ENCODE measurements at regions not wholly inside any gene's neighbourhood (a gene's known extent, or its start where the extent isn't known, plus 50 kb on each side); places are given as distances from the start of the nearest gene placed in this dataset.

- Histone ChIP-seq H3K27me3 (ENCODE audit: control insufficient read depth, insufficient read depth) (no peaks in the 10 kb centered on the region), H3K27ac (ENCODE audit: low read length) (no peak overlapping the region), H3K9me3 (ENCODE audit: control insufficient read depth, low read length) (no peaks in the 10 kb centered on the region), H3K4me1 (ENCODE audit: control insufficient read depth, insufficient read depth, low read length) (no peaks in the 10 kb centered on the region), H3K4me3 (ENCODE audit: low read length) (no peak overlapping the region)
- ATAC-seq, result peak; percentile 56 to 65
- WGBS, result 16% methylated on average over 8 of the region's 8 CpGs
- intact Hi-C loops (cut with DNase I), result no loop called here
- DNase-seq, result peak; percentile 49 to 74 (median 66)
These were observed 128.3 kb downstream of the LRRC30 start for GRCh38 chr18:7358989-7359726.

GRCh38 chr18:7360606-7361170, 129.8 kb downstream of the LRRC30 start:
- WGBS, result 94% methylated on average over 23 of the region's 23 CpGs
- no peak overlapping the region for H3K27ac ChIP-seq (ENCODE audit: low read length)
- intact Hi-C loops (cut with DNase I), result no loop called here
- DNase-seq (no peak), ATAC-seq (no peak)
- H3K9me3 ChIP-seq (ENCODE audit: control insufficient read depth, low read length), result no peaks in the 10 kb centered on the region
- no peak overlapping the region for H3K4me3 ChIP-seq (ENCODE audit: low read length)
- H3K27me3 ChIP-seq (ENCODE audit: control insufficient read depth, insufficient read depth), result no peaks in the 10 kb centered on the region
- H3K4me1 ChIP-seq (ENCODE audit: control insufficient read depth, insufficient read depth, low read length), result no peaks in the 10 kb centered on the region

GRCh38 chr18:7363338-7363737, 132.4 kb downstream of the LRRC30 start:
- ATAC-seq, result no peak
- no peak overlapping the region for H3K4me3 ChIP-seq (ENCODE audit: low read length)
- intact Hi-C loops (cut with DNase I), result no loop called here

GRCh38 chr18:7366597-7366996, 135.7 kb downstream of the LRRC30 start:
- ATAC-seq (no peak), DNase-seq (no peak)
- Histone ChIP-seq H3K27ac (ENCODE audit: low read length) (no peak overlapping the region), H3K27me3 (ENCODE audit: control insufficient read depth, insufficient read depth) (no peaks in the 10 kb centered on the region), H3K4me3 (ENCODE audit: low read length) (no peak overlapping the region), H3K4me1 (ENCODE audit: control insufficient read depth, insufficient read depth, low read length) (peaks cover 2% of the 10 kb centered on the region), H3K9me3 (ENCODE audit: control insufficient read depth, low read length) (no peaks in the 10 kb centered on the region)
- WGBS, result 76% methylated on average over 7 of the region's 7 CpGs
- intact Hi-C loops (cut with DNase I), result loop anchor here in 1 of 4 donors (5.0 kb wide), 1 partner anchor 94 kb away; no protein-coding TSS in a partner anchor

More at GRCh38 chr18:7363338-7363737, 132.4 kb downstream of the LRRC30 start:
- Histone ChIP-seq H3K9me3 (ENCODE audit: control insufficient read depth, low read length) (no peaks in the 10 kb centered on the region), H3K27me3 (ENCODE audit: control insufficient read depth, insufficient read depth) (no peaks in the 10 kb centered on the region), H3K4me1 (ENCODE audit: control insufficient read depth, insufficient read depth, low read length) (peaks cover 2% of the 10 kb centered on the region), H3K27ac (ENCODE audit: low read length) (no peak overlapping the region)
- DNase-seq, result no peak
- WGBS, result 82% methylated on average over 5 of the region's 5 CpGs

- intact Hi-C loops (cut with DNase I), result loop anchor here in 1 of 4 donors (5.0 kb wide), 1 partner anchor 95 kb away; no protein-coding TSS in a partner anchor
- Histone ChIP-seq H3K4me1 (ENCODE audit: control insufficient read depth, insufficient read depth, low read length) (peaks cover 2% of the 10 kb centered on the region), H3K27ac (ENCODE audit: low read length) (peak overlapping the region; percentile 5), H3K9me3 (ENCODE audit: control insufficient read depth, low read length) (no peaks in the 10 kb centered on the region), H3K27me3 (ENCODE audit: control insufficient read depth, insufficient read depth) (no peaks in the 10 kb centered on the region), H3K4me3 (ENCODE audit: low read length) (no peak overlapping the region)
- no peak for ATAC-seq
- no peak for DNase-seq
- WGBS, result 59% methylated on average over 7 of the region's 7 CpGs
These were observed 136.4 kb downstream of the LRRC30 start for GRCh38 chr18:7367336-7367735.

- Histone ChIP-seq H3K9me3 (ENCODE audit: control insufficient read depth, low read length) (no peaks in the 10 kb centered on the region), H3K27me3 (ENCODE audit: control insufficient read depth, insufficient read depth) (no peaks in the 10 kb centered on the region), H3K4me3 (ENCODE audit: low read length) (no peak overlapping the region), H3K27ac (ENCODE audit: low read length) (peak overlapping the region; percentile 66), H3K4me1 (ENCODE audit: control insufficient read depth, insufficient read depth, low read length) (peaks cover 4% of the 10 kb centered on the region)
- 59% methylated on average over 7 of the region's 7 CpGs for WGBS
- intact Hi-C loops (cut with DNase I), result loop anchor here in 1 of 4 donors (5.0 kb wide), 1 partner anchor 97 kb away; no protein-coding TSS in a partner anchor
- ATAC-seq (peak in 1 of 2 donors; percentile 41), DNase-seq (no peak)
These were observed 138.1 kb downstream of the LRRC30 start for GRCh38 chr18:7369006-7369405.

GRCh38 chr18:7370375-7370774, 139.5 kb downstream of the LRRC30 start:
- H3K4me1 ChIP-seq (ENCODE audit: control insufficient read depth, insufficient read depth, low read length), result peaks cover 4% of the 10 kb centered on the region
- intact Hi-C loops (cut with DNase I), result loop anchor here in 2 of 4 donors (5.0 to 10.0 kb wide), 2 partner anchors 192 to 194 kb away; partner anchors contain the start of gene PTPRM (in 1 of the 2)
- WGBS, result 23% methylated on average over 7 of the region's 7 CpGs
- H3K27ac ChIP-seq (ENCODE audit: low read length), result peak overlapping the region; percentile 85
- no peaks in the 10 kb centered on the region for H3K27me3 ChIP-seq (ENCODE audit: control insufficient read depth, insufficient read depth)
- ATAC-seq, result peak; percentile 61 to 75
- H3K4me3 ChIP-seq (ENCODE audit: low read length), result no peak overlapping the region
- peak; percentile 65 to 78 (median 72) for DNase-seq
- H3K9me3 ChIP-seq (ENCODE audit: control insufficient read depth, low read length), result no peaks in the 10 kb centered on the region

- no peaks in the 10 kb centered on the region for H3K27me3 ChIP-seq (ENCODE audit: control insufficient read depth, insufficient read depth)
- WGBS, result 26% methylated on average over 11 of the region's 11 CpGs
- intact Hi-C loops (cut with DNase I), result loop anchor here in 2 of 4 donors (5.0 to 10.0 kb wide), 2 partner anchors 191 to 194 kb away; partner anchors contain the start of gene PTPRM (in 1 of the 2)
- no peak overlapping the region for H3K27ac ChIP-seq (ENCODE audit: low read length)
- H3K4me3 ChIP-seq (ENCODE audit: low read length), result no peak overlapping the region
- H3K4me1 ChIP-seq (ENCODE audit: control insufficient read depth, insufficient read depth, low read length), result peaks cover 4% of the 10 kb centered on the region
- ATAC-seq, result peak; percentile 95 to 97
- peak; percentile 87 to 91 (median 89) for DNase-seq
- no peaks in the 10 kb centered on the region for H3K9me3 ChIP-seq (ENCODE audit: control insufficient read depth, low read length)
These were observed 139.9 kb downstream of the LRRC30 start for GRCh38 chr18:7370802-7371201.

GRCh38 chr18:7373441-7373840, 142.6 kb downstream of the LRRC30 start:
- 65% methylated on average over 6 of the region's 6 CpGs for WGBS
- H3K4me3 ChIP-seq (ENCODE audit: low read length), result no peak overlapping the region
- intact Hi-C loops (cut with DNase I), result loop anchor here in 2 of 4 donors (5.0 to 10.0 kb wide), 2 partner anchors 189 to 191 kb away; partner anchors contain the start of gene PTPRM (in 1 of the 2)
- DNase-seq (no peak), ATAC-seq (no peak)
- peaks cover 2% of the 10 kb centered on the region for H3K9me3 ChIP-seq (ENCODE audit: control insufficient read depth, low read length)
- no peak overlapping the region for H3K27ac ChIP-seq (ENCODE audit: low read length)
- H3K27me3 ChIP-seq (ENCODE audit: control insufficient read depth, insufficient read depth), result no peaks in the 10 kb centered on the region
- H3K4me1 ChIP-seq (ENCODE audit: control insufficient read depth, insufficient read depth, low read length), result peaks cover 2% of the 10 kb centered on the region

GRCh38 chr18:7381307-7381706, 150.4 kb downstream of the LRRC30 start:
- H3K27ac ChIP-seq (ENCODE audit: low read length), result no peak overlapping the region
- ATAC-seq, result no peak
- H3K4me3 ChIP-seq (ENCODE audit: low read length), result no peak overlapping the region
- H3K9me3 ChIP-seq (ENCODE audit: control insufficient read depth, low read length), result peaks cover 2% of the 10 kb centered on the region
- DNase-seq, result no peak
- no peaks in the 10 kb centered on the region for H3K4me1 ChIP-seq (ENCODE audit: control insufficient read depth, insufficient read depth, low read length)
- intact Hi-C loops (cut with DNase I), result no loop called here
- H3K27me3 ChIP-seq (ENCODE audit: control insufficient read depth, insufficient read depth), result no peaks in the 10 kb centered on the region
- 97% methylated on average over 9 of the region's 9 CpGs for WGBS

GRCh38 chr18:7382328-7383001, 151.6 kb downstream of the LRRC30 start:
- intact Hi-C loops (cut with DNase I), result no loop called here
- no peaks in the 10 kb centered on the region for H3K9me3 ChIP-seq (ENCODE audit: control insufficient read depth, low read length)
- ATAC-seq (peak in 1 of 2 donors; percentile 71), DNase-seq (no peak)
- H3K4me1 ChIP-seq (ENCODE audit: control insufficient read depth, insufficient read depth, low read length), result no peaks in the 10 kb centered on the region
- no peaks in the 10 kb centered on the region for H3K27me3 ChIP-seq (ENCODE audit: control insufficient read depth, insufficient read depth)
- 55% methylated on average over 5 of the region's 5 CpGs for WGBS
- H3K27ac ChIP-seq (ENCODE audit: low read length), result no peak overlapping the region
- no peak overlapping the region for H3K4me3 ChIP-seq (ENCODE audit: low read length)

All from right cardiac atrium (tissue), 5 donors.